HG03521 (cell line): ENCODE measurements at regions not wholly inside any gene's neighbourhood (a gene's known extent, or its start where the extent isn't known, plus 50 kb on each side); places are given as distances from the start of the nearest gene placed in this dataset.
A peak's percentile ranks its signal among the peaks of the same experiment; 100 is the strongest.

Experiments
- ATAC-seq: cut with Tn5 transposase; IDR thresholded peaks from one replicate; pipeline ENCODE4 v1.9.1; 2021; ENCODE audit warnings: mild to moderate bottlenecking, moderate library complexity; ENCODE audit not compliant: unreplicated experiment

DNA sequence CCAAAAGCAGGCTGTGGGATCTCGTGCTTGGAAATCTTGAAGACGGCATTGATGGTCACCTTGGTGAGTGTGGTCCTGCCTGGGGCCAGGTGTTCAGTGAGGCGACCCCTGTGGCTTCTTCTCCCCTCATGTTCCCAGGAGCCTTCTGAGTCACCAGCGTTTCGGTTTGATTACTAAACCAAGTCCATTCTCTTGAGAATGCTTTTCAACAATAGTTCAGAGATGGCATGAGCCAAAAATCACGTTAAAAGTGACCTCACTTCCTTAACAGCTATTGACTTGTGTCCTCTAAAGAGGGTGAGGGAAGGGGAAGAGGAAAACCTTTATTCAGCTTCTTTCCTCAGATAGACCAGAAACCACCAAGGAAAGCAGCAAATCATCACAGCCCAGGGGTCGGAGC, 315.2 kb downstream of the GATA3 start:
- ATAC-seq, result no peak

DNA sequence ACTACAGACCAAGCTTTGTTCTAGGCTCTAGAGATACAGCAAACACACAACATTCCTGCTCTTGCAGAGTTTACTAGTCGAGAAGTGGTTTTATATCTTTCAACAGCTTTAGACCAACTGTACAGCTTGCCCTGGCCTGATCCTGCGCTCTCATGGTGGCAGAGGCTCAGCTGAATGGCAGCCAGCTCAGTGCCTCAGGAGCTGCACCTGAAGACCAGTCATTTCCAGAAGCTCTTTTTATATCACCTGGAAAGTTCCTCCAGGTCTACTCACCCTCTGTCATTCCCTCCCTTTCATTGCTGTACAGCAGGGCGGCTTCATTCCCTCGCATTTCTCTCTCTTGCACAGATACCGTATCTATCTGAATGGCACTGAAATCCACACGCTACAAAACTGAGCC, 319.8 kb downstream of the GATA3 start:
- no peak for ATAC-seq

DNA sequence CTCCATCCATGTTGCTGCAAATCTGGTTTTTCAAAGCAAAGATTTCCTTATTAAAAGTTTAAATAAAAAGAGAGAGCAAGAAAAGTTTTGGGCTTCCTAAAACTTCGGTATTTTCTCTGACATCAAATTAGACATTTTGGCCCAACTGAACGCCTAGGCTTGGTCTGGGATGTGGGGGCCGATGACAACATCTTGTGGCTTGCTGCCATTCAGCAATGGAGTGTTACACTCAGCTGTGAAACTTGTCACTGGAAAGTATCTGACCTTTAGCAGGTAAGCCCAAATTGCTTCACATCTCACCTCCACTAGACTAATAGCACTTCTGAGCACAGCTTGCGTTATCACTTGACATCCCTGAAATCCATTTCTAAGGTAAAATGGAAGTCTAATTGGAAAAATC, 320.6 kb downstream of the GATA3 start:
- no peak for ATAC-seq

DNA sequence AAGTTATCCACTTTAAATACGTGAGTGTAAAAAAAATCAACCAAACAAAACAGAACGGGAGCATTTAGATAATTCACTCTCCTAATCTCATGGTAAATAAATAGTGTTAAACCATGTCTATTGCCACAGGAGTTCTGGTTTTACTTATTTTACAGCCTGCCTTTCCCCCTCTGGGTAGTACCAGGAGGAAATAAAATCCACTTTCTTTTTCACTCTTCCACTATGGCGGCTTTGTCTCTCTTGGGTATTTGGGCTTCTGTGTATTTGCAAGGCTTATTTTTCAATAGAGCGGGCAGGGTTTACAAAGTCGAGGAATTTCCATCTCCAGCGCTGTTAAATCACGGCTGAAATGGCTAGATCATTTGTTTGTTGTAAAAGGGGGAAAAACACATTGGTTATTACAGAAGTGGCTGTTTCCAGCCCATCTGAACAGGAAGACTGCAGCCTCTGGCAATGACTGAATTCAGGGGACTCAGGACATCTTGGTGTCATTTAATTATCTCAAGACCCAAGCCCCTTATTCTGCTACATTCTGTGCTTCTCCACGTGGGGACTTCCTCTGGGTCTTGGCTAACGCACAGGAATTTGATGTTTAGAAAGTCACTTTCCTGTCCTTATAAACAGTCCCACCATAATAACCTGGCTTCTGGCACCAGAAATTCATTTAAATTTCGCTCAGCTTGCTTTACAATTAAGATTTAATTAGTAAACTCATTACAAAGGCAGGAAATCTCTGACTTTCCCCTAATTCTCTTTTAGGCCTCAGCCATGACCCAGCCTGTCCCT, 323.9 kb downstream of the GATA3 start:
- ATAC-seq, result no peak

DNA sequence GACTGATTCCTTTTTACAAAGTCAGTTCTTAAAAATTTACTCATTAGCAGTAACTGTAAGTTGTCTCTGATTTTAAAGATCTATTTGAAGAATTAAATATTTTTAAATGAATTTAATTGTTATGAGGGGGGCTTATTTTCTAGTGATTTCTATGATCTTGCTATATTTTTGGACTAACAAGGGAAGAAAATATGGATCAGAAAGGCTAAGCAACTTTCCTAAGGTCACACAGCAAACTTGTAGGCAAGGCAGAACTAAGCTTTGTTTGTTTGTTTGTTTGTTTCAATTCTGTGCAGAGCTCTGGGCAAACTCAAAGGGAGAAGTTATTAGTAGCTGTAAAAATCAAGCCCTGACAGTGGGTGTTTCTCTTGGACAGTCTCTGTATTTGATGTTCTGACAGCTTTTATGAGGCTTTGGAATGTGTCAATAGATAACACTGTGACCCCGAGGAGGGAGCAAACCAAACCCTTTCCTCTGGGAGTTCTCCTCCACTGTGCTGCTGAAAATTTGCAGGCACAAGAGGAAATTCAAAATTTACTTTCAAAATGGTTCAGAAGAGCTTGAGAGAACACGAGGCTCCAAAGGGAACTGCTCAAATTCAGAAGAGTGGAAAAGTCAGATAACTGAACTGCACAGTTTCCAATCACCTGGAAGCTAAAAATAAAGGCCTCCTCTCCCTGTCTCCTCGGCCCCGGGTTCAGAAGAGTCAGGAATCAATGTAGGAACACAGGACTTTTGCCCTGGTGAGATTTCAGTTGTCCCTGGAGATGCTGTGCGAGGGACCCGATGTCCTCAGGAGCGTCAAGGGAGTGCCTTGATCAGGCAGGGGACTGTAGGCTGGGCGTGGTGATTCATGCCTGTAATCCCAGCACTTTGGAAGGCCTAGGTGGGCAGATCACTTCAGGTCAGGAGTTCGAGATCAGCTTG, 325.7 kb downstream of the GATA3 start:
- ATAC-seq, result no peak

DNA sequence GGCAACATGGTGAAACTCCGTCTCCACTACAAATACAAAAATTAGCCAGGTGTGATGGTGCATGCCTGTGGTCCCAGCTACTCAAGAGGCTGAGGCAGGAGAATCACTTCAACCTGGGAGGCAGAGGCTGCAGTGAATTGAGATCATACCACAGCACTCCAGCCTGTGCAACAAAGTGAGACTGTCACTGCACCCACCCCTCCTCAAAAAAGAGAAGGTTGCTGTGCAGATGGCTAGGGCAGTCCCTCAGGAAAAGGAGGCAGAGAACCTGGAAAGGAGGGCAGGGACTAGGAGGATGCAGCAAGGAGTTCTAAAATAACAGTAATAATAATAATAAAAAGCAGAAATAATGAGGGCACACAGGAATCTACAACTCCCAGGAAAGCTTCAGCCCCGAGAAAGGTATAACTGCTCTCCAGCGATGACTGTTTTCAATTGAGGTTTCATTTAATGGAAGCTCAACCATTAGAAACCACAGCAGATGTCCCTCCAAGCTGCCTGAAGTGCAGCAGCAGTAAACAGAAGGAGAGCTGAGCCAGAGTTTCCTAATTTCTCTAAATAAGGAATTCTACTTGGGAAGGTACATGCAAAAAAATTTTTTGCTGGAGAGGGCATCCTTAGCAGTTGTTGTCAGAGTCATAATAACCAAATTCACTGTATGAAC, 326.5 kb downstream of the GATA3 start:
- ATAC-seq, result no peak

DNA sequence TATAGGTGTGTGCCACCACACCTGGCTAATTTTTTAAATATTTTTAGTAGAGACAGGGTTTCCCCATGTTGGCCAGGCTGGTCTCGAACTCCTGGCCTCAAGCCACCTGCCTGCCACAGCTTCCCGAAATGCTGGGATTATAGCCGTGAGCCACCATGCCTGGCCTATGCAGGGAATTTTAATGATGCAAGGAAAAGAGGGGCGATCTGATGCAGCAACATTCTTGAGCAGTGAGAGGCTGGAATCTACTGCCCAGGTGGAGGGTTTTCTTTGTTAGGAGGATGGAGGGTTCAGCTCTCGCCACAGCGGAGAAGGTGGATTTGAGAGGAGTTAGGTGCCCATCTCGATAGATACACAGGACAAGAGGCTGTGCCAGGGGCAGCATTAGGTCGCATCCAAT, 332.3 kb downstream of the GATA3 start:
- ATAC-seq, result no peak

DNA sequence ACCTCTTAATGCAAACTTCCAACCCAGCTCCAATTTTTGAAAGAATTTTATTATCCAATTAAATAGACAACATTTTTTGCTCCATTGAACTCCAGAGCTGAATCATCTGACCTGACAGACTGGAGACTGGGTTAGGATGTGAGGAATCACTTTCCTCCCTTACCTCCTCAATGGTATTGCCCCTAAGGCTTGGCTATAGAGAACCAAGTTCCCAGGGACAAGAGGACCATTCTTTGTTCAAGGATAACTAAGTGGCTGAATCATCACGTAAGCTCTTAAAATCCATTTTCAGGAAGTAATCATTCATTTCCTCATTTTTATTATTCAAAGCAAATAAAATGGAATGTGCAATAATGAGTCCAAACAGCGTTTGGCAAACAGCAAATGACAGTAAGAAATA, 335.1 kb downstream of the GATA3 start:
- ATAC-seq, result no peak

DNA sequence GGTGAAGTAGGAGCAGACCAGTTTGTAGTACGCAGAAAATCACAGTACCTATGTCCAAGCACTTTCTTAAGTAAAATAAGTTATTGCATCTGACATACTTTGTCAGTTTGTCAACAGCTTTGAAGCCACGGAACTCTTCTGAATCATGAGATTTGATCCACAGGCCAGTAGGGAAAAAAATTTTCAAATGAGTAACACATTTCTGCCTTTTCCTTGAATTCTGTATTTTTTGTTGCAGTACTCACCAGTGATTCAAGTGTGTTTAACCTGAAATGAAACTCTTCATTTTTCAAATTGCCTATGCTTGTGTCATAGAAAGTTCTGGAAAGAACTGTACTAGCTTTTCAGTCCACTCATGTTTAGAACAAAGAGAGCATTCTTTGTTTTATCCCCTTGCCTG, 337.7 kb downstream of the GATA3 start:
- no peak for ATAC-seq

DNA sequence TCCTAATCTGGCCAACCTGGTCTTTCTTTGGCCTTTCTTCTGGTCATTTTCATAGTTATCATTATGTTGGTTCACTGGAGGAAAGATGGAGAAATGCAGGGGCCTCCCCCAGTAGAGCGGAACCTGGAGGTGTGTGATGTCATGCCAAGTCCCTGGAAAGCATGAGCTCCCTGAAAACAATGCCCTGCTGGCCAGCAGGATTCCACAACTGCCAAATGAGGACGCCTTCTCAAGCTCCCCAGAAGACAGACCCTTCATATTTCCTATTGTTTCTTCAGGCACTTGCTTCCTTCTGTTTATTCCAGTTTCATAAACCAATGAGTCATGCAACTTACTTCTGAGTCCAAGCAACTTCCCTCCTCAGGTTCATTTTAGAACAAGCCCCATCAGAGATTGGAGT, 339.0 kb downstream of the GATA3 start:
- ATAC-seq, result no peak

DNA sequence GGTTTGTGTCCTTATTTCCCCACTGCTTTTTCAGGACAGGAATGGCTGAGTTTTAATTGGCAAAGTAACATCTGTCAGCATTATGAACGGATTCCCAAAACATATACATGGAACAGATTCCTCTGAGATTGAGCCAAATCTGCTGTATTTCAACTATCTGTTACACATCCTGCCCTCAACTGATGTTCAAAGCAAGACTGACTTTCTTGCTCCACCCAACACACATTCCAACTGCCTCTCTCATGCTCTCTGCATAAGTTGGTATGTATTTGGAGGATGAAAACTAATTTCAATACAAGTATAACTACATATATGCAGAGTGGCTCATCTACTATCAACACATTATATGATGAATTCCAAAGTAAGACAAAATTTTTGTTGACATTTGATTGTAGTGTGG, 342.2 kb downstream of the GATA3 start:
- ATAC-seq, result no peak

DNA sequence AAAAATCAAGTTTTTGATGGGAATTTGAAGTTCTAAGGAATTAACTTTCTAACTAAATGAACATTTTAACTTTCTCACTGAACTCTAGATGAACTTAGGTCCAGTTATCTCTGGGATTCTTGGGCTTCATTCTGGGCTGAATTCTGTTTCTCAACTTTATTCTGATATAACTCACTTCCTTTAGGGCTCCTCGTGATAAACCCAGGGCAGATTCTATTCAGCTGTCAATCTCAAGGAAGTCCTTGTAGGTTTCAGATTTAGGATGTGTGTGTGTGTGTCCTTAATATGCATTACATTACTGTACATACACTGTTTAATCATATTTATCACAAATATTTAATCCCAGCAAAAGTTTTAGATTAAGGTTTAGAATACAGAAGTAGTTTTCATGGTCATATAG, 344.3 kb downstream of the GATA3 start:
- no peak for ATAC-seq

DNA sequence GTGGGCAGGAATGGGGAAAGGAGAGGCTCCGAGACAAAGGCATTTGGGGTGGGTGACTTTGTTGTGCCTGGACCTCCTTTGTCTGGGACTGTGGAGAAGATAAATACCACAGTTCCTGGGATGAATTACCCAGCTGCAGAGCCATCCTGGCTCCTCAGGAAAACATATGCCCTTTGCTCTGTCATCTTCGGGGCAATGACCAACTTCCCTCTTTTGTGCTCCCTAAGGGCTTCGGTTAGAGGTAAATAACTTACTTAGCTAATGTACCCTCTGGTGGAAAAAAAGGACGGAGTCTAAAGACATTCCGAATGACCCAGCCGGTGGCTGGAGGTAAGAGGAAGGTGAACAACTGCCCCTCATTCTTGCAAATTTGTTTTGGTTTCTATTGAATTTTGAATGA, 345.7 kb downstream of the GATA3 start:
- no peak for ATAC-seq

DNA sequence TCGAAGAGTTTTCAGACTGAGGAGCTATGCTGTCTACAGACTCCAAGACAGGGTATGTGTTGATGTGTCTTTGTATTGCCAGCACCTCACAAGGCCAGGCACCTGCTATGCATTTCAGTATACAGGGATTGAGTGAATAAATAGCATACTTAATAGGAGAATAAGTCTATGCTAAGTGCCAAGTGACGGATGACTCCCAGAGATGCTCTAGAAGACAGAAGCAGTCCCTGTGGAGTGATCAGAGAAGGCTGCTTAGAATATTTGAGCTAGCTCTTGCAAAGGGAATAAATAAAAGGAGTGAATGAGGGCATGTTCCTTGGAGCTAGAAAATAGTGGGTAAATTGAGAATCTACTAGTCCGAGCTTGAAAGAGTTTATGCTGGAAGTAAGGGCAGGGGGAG, 346.4 kb downstream of the GATA3 start:
- no peak for ATAC-seq

DNA sequence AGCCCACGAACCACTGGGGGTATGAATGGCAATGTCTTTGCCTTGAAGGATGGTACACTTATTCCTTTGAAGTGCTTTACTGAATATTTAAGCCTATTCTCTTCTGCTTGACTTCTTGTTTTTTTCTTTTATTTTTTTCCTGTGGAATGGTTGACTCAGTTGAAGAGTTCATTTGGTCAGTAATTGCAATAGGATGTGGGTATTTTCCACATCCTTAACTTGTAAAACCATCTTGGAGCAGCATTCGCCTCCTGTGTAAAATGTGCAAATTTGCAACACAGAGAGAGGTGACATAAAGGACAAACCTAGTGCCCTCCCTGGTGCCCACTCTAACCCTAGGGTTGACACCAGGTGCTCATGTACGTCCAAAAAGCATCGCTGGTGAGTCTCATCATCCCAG, 347.0 kb downstream of the GATA3 start:
- ATAC-seq, result no peak

DNA sequence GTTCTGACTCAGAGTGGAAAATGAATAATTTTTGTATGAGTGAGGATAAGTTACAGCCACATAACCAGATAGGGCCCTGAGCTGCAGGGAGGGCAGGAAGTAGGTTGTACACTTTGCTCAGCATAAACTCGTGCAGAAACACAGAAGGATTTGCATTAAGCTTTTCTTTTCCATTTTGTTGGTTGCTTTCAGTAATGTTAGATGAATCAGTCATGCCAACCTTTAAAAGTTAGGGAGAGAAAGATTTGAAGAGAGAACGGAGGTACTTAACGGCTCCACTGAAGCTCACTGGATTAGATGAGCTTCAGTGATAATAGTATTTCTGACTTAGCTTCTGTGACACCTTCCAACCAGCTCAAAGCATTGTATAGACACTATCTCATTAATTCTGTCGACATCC, 348.1 kb downstream of the GATA3 start:
- ATAC-seq, result no peak

DNA sequence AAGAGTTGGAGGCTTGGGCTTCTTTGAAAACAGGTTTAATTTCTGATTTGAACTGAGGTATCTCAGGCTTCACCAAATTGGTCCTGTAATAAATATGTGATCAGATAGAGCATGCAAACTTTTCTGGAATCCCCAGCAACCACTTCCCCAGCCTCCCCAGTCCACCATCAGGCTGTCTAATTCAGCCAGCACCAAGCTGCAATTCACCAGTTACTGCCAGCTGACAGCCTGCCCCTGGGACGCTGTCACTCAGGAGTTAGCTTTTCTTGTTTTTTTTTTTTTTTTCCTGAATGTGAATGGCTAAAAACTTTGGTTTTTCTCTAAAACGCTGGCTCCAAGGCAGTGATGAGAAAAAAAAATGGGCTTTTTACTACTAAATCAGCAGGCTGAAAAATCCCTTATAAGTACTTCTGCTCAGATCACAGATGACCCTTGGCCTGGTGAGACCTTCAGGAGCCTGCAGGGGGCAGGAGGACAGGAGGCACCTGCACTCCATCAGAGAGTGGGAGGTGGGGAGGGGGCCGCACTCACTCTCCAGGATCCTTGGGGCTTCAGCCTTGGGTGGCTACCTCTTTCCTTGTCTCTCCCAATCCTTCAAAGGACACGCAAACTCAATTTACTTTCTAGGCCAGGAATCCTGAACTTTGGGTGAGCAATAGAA, 349.4 kb downstream of the GATA3 start:
- ATAC-seq, result no peak

DNA sequence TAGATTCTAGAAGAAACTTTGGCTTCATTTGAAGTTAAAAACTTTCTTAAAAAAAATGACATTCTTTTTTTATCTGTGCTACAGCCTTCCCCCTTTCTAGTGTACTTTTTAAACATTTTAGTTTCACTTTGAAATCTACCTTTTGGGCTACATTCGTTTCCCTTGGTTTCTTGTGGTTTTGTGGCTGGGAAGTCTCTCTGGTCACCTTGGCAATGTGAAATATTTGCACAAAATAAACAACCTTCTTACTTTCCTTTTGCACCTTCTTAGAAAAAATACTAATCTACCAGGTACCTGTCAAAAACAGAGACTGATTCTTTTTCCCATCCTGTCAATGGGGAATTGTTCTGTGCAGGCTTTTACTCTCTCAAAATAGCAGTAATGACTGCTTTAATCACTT, 350.2 kb downstream of the GATA3 start:
- peak; percentile 58 for ATAC-seq

DNA sequence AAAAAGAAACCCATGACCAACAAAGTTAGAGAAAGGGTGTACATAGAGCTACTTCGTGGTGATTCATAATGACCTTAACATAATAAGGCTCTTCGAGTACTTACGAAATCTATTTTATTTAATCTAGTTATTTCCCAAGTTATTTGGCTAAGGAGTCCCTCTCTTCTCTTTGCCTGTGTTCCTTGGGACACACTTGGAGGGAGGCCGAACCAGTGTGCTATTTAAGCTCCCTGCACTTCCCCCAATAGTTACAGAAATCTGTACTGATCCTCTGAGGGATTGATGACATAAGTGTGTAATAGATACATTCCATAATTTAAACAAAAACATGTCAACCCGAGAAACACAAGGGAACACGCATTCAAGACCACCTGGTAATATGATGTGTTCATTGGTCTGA, 351.1 kb downstream of the GATA3 start:
- no peak for ATAC-seq

DNA sequence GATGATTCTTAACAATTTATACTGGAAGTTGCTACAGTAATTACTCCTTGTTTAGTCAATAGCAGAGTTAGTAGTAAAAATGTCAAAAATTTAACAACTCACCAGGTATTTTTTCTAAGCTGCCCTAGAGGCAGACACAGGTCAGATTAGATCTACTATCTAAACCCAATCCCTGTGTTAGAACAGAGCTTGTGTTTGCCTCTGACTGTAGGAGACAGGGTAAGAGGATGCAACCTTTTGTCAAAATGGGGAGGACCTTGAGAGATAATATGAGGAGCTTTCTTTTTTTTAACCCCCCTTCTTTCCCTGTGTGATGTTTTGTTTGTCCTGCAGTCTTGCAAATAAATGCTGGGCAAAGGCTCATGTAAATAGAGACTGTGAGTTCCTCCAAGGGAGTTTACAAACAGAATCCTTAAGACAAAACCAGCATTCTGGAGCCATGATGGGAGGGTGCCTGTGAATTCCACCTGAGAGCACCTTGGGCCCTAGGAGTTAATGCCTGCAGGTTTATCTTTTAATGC, 353.1 kb downstream of the GATA3 start:
- no peak for ATAC-seq

DNA sequence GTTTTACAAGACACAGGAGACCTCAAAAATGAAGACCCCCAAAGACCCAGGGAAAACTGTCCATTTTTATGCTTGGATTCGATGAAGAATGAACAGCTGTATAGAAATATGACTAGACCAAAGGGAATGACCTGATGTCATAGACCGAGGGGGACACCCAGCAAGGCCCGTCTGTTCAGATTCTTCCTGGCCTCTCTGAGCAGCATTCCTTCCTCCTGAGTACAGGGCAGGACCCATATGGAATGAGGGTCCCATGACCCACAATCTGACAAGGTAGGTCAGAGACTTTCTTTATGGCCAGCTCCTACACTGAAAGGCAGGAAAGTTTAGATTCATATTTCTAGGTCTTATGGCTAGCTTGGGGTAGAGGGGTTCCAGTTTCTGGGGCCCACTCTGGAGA, 356.0 kb downstream of the GATA3 start:
- no peak for ATAC-seq
